Loucy (cell line): ENCODE measurements at regions not wholly inside any gene's neighbourhood (a gene's known extent, or its start where the extent isn't known, plus 50 kb on each side); places are given as distances from the start of the nearest gene placed in this dataset.

Source experiments
- CTCF ChIP-seq: fragments of 200-600 bp; sonication (generic); conservative IDR thresholded peaks from 2 replicates; pipeline ENCODE4 v1.5.1; 2014; ENCODE audit warnings: mild to moderate bottlenecking, antibody characterized with exemption, low read length
- EZH2phosphoT487 ChIP-seq: fragments of 200-600 bp; IDR thresholded peaks from 2 replicates; pipeline ENCODE4 v1.6.1; 2018; ENCODE audit warnings: antibody characterized with exemption, mild to moderate bottlenecking, moderate library complexity, borderline replicate concordance

- TF ChIP-seq CTCF (no peak), EZH2phosphoT487 (no peak)
Measured at GRCh38 chr6:86857783-86858182, 79.5 kb upstream of the HTR1E start.
